GM12864 (cell line): ENCODE measurements at regions not wholly inside any gene's neighbourhood (a gene's known extent, or its start where the extent isn't known, plus 50 kb on each side); places are given as distances from the start of the nearest gene placed in this dataset.

Experiments
- DNase-seq: peaks from one replicate; pipeline ENCODE4 v3.0.0-alpha.2; 2011; ENCODE audit warnings: low read depth
- H3K4me3 ChIP-seq: 2 replicates; pipeline ENCODE4 v1.5.1; 2011; ENCODE audit warnings: mild to moderate bottlenecking, low read depth, low read length, control low read depth
- CTCF ChIP-seq: IDR thresholded peaks from 2 replicates; pipeline ENCODE4 v1.5.1; 2011; ENCODE audit warnings: low read depth, mild to moderate bottlenecking, moderate library complexity, low read length, control low read depth, inconsistent platforms; ENCODE audit errors: missing control alignments

GRCh38 chr12:123095078-123095881 lies 55.6 kb downstream of the PITPNM2 start:
- no peak for DNase-seq
- TF ChIP-seq CTCF, result no peak
- no peak overlapping the region for H3K4me3 ChIP-seq

- no peak for TF ChIP-seq CTCF
- DNase-seq, result no peak
- no peak overlapping the region for H3K4me3 ChIP-seq
These were observed 56.4 kb downstream of the PITPNM2 start for GRCh38 chr12:123094349-123095077.

- no peak for TF ChIP-seq CTCF
- no peak overlapping the region for H3K4me3 ChIP-seq
- no peak for DNase-seq
These were observed 58.0 kb downstream of the PITPNM2 start for GRCh38 chr12:123092866-123093265.

GRCh38 chr12:123091230-123092150 lies 59.4 kb downstream of the PITPNM2 start:
- DNase-seq, result no peak

GRCh38 chr12:123089631-123090353 lies 61.1 kb downstream of the PITPNM2 start:
- H3K4me3 ChIP-seq, result no peak overlapping the region
- no peak for DNase-seq
- no peak for TF ChIP-seq CTCF

More at GRCh38 chr12:123091230-123092150, 59.4 kb downstream of the PITPNM2 start:
- no peak for TF ChIP-seq CTCF
- no peak overlapping the region for H3K4me3 ChIP-seq

- no peak for TF ChIP-seq CTCF
- H3K4me3 ChIP-seq, result no peak overlapping the region
- no peak for DNase-seq
These were observed 61.8 kb downstream of the PITPNM2 start for GRCh38 chr12:123089140-123089539.
